Activated CD4-positive, alpha-beta T cell treated with anti-CD3 and anti-CD28 coated beads, Interleukin-2, Interleukin-4, amounts not matched to agents 100 ng/mL and 50 ng/mL, durations not matched to agents 16 hours and 8 hours (primary cell): ENCODE measurements at regions not wholly inside any gene's neighbourhood (a gene's known extent, or its start where the extent isn't known, plus 50 kb on each side); places are given as distances from the start of the nearest gene placed in this dataset.

ENCODE experiments used
- DNase-seq: peaks from one replicate; pipeline ENCODE4 v3.0.0-alpha.2; 2020; ENCODE audit warnings: low spot score

- DNase-seq, result no peak
Observed at GRCh38 chr9:107925749-107926297, 436.3 kb upstream of the KLF4 start.

- no peak for DNase-seq
Observed at GRCh38 chr9:107922260-107922659, 432.7 kb upstream of the KLF4 start.

DNA sequence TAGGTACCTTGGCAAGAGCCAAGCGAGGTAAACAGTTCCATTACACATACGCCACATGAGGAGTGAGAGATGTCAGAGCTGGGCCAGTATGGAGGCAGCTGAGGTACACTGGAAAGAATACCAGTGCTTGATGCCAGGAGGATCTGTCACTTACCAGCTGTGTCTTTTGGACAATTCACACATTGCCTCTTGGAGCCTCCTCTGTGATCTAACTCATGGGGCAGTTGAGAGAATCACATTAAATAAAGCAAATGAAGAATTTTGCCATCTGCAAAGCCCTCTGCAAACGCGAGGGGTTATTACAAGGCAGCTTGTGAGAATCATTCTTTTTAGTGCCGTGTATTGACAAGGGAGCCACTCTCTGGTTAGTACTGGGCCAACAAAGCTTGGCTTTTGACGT lies 429.7 kb upstream of the KLF4 start:
- DNase-seq, result no peak

DNA sequence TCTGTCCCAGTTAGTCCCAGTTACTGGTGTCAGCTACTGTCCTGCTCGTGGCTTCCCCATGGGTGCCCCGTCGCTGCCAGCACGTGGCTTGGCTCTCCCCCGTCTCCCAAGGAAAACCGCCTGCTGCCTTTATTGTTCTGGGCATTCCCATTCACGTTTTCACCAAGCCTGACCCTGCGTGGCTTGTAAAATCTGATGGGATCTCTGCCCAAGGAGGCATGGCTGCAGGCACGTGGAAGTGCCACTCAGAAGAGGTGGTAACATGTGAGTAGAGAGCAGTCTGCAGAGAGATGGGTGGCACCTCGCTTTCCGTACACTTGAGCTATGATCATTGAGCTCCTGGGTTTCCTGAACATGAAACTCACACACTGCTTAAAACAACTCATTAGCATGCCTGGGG lies 429.2 kb upstream of the KLF4 start:
- no peak for DNase-seq

- no peak for DNase-seq
Observed at GRCh38 chr9:107914151-107914550, 424.6 kb upstream of the KLF4 start.

GRCh38 chr9:107907715-107908114 lies 418.1 kb upstream of the KLF4 start:
- no peak for DNase-seq

GRCh38 chr9:107907255-107907654 lies 417.7 kb upstream of the KLF4 start:
- DNase-seq, result no peak

DNA sequence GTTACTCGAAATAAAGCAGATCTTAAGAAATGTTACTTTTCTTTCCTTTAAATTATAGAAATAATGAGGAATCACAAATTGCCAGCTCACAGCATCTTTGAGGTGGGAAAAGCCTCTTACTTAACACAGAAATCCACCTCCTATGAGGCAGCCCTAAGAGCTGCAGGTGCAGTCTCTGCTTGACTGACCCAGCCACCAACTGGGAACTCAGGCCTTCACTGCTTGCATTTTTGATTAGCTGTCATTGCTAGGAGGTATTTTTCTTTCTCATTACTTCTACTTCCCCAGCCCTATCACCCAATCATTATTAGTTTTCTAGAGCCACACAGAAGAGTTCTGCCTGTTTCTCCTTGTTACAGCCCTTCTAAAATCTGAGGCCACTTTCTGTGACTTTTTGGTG lies 416.5 kb upstream of the KLF4 start:
- no peak for DNase-seq

GRCh38 chr9:107905308-107906020 lies 415.9 kb upstream of the KLF4 start:
- DNase-seq, result no peak

DNA sequence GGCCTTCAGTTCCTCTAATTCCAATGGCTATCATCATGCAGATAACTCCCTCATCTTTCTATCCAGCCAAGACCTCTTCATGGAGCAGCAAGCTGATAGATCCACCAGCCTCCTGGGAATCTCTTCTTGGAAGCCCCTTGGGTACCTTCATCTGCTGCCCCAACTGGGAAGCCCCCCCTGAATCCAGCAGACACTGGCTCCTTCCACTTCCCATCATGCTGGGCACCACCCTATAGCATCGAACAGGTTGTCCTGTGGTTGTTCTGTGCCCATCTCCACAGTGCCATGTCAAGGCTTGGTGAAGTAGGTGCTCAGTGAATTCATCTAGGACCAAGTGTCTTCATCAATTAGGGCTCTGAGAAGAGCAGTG lies 410.4 kb upstream of the KLF4 start:
- no peak for DNase-seq

- DNase-seq, result no peak
Observed at GRCh38 chr9:107898761-107899160, 409.2 kb upstream of the KLF4 start.

DNA sequence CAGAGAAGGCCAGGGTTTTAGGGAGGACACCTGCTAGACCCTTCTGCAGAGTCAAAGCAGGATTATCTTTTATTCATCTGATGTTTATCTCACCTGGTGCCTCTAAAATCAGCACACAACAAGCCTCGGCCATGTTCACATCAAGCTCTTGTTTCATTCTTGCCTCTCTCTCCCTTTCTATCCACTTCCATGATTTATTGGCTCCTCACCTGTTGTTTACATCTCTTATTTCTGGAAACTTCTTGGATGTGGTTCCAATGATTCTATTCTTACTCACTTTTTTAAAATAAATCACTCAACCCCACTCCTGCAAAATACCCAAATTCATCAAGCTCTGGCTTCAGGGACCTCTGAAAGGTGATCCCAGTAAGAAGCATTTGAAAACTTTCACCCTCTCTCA lies 407.0 kb upstream of the KLF4 start:
- no peak for DNase-seq

DNA sequence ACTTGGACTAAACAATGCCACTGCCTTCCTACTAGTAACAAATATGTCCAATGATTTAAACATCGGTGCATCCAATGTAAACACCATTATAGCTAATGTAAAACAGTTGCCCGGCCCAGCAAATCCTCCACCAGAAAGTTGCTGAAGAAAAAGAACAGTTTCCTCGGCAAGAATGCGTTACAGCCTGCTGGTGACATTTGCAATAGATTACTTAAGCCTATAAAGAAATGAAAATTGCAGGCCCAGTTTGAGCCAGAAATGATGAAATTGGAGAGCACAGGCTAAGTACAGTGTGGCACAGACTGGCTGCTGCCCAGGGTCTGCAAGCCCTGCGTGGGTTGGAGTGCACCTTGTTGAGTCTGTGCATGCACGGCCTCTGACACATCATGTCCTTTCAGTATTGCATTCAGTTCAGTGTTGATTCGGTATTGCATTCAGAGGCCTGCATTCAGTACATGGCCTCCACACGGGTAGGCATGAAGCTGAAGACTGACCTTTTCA lies 406.0 kb upstream of the KLF4 start:
- no peak for DNase-seq

- DNase-seq, result no peak
Observed at GRCh38 chr9:107894572-107895261, 405.1 kb upstream of the KLF4 start.

DNA sequence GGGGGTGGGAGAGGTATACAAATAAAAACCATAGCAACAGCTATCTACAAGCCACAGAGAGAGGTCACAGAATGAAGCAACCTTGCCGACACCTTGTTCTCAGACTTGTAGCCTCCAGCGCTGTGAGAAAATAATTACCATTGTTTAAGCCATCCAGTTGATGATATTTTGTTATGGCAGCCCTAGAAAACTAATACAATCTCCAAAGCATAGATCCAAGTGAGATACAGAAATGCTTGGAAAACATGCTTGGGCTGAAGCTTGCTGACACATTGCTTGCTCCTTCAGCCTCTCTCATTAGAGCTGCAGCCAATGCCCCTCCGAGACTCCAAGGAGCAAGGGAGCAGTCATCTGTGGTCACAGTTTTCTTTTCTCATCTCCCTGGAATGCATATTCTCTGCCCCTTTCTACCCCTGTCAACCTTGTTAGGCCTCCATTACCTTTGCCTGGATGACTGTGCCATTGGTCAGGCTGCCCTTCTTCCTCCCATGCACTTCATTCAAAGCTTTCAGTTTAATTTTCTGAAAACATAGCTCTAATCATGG lies 401.4 kb upstream of the KLF4 start:
- DNase-seq, result no peak

GRCh38 chr9:107888773-107889227 lies 399.2 kb upstream of the KLF4 start:
- DNase-seq, result no peak

GRCh38 chr9:107886826-107887225 lies 397.3 kb upstream of the KLF4 start:
- no peak for DNase-seq

- DNase-seq, result no peak
Observed at GRCh38 chr9:107883496-107884124, 394.0 kb upstream of the KLF4 start.

- no peak for DNase-seq
Observed at GRCh38 chr9:107881626-107882300, 392.2 kb upstream of the KLF4 start.

- no peak for DNase-seq
Observed at GRCh38 chr9:107878462-107878861, 388.9 kb upstream of the KLF4 start.

DNA sequence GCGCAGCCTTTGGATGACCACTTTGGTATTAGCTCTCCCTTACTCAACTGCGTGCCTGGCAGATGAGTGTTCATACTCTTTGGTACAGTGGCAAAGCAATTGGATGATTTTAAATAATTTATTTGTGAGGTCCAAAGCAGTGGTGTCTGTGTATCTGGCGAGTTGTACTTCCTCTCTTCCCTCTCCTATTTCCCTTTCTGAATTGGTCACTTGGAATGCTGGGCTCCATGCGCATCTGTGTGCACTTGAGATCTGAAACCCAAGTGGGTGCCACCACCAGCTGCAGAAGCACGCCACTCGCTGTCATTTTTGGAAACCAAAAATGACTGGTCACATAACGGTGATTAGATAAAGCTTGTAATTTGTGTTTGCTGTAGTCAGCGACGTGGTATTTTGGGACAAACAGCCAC lies 386.0 kb upstream of the KLF4 start:
- DNase-seq, result no peak
